GM12872 (cell line): ENCODE measurements at regions not wholly inside any gene's neighbourhood (a gene's known extent, or its start where the extent isn't known, plus 50 kb on each side); places are given as distances from the start of the nearest gene placed in this dataset.

Experiments
- TF ChIP-seq, protein P1 (sequence below): IDR thresholded peaks from 3 replicates; pipeline ENCODE4 v1.5.1; 2011; ENCODE audit warnings: low read depth, mild to moderate bottlenecking, low read length, moderate library complexity; ENCODE audit not compliant: insufficient read depth

DNA sequence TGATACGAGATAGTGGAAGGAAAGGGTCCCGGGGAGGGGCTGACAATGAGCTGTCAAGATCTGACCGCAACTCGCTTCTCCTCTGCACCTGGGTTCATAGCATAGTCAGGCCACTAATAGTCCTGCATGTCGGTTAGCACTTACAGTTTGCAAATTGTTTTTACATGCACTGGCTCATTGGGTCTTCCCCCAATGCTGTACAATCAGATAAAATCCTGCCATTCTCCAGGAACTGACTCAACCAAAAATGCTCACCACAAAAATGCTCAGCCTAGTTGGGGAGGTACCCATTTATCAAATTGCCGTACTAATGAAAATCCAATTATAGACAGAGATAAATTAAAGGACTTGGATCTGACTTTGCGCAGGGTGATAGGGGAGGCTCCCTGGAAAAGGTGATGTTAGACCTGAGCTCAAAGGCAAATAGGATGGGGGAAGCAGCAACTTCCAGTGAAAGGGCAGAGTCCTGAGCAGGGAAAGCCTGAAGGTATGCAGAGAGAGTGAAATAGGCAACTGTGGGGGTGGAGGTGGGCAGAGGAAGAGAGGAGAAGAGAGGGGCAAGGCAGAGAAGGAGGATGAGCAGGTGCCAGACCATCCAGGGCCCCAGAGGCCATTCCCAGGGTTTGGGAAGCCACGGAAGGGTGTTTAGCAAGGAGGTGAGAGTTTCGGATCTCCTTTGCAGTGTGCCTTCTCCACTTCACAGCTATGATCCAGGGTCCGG lies 326.1 kb upstream of the TSHZ3 start:
- TF ChIP-seq, protein P1, sequence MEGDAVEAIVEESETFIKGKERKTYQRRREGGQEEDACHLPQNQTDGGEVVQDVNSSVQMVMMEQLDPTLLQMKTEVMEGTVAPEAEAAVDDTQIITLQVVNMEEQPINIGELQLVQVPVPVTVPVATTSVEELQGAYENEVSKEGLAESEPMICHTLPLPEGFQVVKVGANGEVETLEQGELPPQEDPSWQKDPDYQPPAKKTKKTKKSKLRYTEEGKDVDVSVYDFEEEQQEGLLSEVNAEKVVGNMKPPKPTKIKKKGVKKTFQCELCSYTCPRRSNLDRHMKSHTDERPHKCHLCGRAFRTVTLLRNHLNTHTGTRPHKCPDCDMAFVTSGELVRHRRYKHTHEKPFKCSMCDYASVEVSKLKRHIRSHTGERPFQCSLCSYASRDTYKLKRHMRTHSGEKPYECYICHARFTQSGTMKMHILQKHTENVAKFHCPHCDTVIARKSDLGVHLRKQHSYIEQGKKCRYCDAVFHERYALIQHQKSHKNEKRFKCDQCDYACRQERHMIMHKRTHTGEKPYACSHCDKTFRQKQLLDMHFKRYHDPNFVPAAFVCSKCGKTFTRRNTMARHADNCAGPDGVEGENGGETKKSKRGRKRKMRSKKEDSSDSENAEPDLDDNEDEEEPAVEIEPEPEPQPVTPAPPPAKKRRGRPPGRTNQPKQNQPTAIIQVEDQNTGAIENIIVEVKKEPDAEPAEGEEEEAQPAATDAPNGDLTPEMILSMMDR = no peak

DNA sequence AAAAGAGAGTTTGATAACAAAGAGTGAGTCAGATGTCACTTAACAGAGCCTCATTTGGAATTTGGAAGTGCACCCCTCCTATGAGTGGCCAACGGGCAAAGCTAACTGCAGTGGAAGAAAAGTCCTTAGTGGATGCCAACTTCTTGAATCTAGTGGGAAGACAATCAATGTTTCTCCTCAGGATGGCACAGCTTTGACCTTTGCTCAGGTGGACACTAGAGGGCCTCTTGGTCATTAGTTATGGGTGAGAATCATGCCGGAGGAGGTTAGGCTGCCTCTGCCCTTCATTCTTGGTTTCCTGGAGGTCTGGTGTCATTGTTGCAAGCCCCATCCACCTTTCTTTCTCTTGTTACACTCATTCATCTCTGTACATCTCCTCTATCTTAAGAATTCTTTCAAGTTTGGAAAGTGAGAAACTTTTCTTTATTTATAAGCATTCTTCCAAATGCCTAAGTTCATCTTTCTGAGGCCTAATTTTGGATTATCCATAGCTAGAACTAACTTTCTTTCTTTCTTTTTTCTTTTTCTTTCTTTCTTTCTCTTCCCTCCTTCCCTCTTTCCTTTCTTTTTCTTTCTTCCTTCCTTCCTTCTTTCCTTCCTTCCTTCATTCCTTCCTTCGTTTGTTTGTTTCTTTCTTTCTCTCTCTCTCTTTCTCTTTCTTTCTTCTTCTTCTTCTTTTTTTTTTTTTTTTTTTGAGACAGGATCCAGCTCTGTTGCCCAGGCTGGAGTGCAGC lies 327.2 kb upstream of the TSHZ3 start:
- TF ChIP-seq, protein P1 = no peak

DNA sequence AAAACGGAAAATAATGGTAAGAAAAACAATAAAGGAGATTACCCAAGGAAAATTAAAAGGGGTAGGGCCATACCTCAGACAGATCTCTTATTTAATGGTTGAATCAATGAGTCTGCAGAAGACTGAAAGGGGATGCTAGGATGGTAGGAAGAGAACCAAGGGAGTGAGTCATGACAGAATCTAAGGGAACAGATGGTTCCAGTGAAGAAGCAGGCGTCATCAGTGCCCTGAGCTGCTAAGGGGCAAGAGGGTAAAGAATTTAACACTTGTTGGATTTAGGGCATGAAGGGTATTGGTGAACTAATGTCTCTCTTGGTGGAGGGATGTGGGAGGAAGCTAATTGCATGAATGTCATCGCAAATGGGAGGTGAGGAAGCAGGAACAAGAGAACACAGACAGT lies 329.2 kb upstream of the TSHZ3 start:
- TF ChIP-seq, protein P1 = no peak

DNA sequence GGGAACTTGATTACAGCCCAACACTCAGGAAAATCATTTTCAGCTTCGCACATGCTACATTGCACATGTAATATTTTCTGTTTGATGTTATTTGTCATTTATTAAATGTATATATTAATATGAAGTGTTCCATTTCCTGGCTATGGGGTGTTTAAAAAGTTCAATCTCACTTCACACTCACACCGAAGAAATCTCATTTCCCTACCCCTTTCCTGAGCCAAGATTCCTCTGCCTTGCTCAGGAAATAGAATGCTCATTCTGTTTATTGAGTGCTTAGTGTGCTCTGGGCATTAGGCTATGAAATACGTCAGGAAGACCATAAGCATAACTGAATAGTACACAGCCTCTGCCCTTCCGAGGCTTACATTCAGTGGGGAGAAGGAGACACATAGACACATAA lies 331.9 kb upstream of the TSHZ3 start:
- TF ChIP-seq, protein P1 = no peak

DNA sequence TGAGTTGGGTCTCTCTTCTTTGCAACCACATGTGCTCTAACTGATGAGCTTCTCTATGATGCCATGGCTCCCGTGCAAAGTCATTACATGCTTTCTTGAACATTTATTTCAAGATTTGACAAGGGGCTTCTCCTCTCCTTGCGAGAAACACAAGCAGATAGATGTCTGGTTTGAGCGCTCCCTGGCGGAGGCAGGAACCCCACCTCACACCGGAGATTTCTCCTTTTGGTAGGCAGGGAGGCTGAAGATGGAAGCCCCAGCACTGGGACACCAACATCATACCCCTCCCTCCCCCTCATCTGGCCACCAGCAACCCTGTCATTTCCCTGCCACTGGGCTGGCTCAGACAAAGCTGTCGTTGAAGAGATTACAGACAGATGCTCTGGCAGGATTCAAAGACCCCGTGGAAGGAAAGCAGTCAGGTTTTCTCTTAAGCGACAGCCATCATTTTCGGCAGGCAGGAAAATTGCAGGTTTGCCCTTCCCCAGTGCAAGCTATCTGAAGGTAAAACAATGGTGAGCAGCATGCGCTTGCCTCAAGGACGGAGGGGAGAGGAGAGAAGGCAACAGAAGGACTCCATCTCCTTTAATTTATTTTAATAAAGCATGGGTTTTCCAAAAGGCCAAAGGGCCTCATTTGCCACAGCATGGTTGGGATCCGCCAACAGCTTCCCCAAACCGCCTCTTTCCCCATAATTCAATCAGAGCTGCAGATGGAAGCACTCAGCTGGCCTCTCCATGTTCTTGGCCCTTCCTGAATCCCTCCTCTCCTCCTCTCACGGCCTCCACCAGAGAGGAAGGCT lies 344.1 kb upstream of the TSHZ3 start:
- TF ChIP-seq, protein P1 = no peak

DNA sequence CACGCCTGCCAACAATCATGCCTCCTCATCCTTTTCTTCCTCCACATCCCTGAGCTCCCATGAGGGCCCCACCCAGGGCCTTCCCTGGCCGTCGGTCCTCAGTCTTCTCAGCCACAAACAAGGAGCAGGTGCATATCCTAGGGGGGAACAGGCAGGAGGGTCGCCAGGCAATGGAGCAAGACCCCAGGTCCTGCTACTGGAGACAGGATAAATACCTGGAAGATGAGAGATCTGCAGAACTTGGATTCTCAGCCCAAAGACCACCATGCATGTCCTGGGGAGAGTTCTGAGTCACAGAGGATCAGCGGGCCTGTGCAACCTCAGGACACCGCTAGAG lies 344.7 kb upstream of the TSHZ3 start:
- TF ChIP-seq, protein P1 = no peak

DNA sequence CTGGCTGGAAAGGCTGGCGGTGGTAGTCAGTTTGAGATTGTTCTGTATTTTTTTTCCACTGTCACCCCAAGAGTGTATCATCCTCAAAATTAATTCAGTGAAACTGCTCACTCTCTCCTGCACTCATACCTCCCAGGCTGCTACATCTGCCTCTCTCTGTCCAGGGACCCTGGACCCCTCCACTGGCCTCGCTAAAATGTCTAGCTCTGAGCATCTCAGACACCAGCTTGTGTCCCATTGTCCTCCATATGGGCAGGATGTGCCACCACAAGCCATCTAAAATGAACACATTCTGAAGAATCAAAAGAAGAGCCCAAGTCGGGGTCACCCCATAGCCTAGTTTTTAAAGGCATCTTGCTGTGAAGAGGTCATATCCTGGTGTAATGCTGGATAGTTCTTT lies 345.5 kb upstream of the TSHZ3 start:
- TF ChIP-seq, protein P1 = no peak
